ENCODE measurements at regions not wholly inside any gene's neighbourhood (a gene's known extent, or its start where the extent isn't known, plus 50 kb on each side); places are given as distances from the start of the nearest gene placed in this dataset.

DNA sequence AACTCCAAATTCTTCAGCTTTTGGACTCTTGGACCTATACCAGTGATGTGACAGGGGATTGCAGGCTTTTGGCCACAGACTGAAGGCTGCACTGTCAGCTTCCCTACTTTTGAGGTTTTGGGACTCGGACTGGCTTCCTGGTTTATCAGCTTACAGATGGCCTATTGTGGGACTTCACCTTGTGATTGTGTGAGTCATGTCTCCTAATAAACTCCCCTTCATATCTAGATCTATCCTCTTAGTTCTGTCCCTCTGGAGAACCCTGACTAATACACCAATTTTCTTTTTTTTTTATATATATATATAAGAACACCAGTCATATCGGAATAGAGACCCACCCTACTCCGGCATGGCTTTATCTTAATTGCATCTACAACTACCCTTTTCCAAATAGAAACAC, 166.8 kb downstream of the ETV1 start:
- DNase-seq = no peak

- DNase-seq = no peak
These were observed 162.7 kb downstream of the ETV1 start for GRCh38 chr7:13826752-13827151.

DNA sequence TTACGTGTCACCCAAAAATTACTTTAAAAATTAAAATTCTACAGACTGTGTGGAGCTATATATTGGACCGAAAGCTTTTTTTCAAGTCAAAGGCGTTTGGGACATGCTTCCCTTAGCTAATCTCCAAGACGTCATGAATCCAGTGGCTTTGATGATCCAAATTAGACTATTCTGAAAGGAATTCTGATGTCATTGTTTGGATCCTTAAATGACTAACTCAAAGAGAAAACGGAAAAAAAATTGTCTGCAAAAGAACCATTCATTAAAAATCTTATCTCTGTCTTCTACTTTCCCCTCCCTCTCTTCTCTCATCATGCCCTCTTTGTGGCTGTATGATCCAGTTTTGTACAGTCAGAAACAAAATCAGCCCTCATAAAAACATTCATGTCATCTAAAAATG, 161.8 kb downstream of the ETV1 start:
- no peak for DNase-seq

GRCh38 chr7:13829231-13829630, 160.2 kb downstream of the ETV1 start:
- DNase-seq = no peak

DNA sequence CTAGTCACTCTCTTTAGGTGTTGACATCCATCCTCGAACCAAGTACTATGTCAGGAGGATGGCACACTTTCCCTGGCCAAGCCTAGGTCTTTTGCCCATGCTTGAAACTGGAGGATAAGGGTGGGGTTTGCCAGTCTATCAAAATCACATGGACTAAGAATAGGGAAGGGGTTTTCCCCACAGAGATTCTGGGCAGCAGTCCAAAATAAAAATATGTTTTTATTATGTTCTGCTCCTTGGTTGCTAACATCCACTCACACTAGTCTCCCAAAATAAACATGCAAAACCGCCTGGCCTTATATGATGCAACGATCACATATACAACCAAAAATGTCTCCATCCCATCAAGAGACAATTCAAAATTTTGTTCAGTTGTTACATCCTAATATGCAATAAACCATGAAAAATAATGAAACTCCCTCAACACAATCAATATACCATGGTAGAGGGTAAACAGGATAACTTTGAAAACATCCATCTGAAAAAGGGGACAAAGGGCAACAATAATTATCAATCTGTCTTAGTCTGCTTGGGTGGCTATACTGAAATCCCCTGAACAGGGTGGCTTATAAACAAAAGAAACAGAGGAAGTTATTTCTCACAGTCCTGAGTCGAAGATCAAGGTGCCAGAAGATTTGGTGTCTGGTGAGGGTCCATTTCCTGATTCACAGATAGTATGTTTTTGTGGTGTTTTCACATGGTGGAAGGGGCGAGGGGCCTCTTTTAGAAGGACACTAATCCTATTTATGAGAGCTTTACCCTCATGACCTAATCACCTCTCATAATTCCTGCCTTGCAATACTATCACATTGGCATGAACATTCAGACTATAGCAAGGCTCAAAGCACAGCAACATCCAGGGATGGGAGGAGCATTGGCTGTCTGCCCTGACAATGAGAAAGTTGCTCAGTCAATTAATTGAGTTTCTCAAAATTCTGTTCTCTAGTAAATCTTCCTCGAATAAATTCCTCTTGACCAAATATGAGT, 159.3 kb downstream of the ETV1 start:
- no peak for DNase-seq

- no peak for DNase-seq
These were observed 157.1 kb downstream of the ETV1 start for GRCh38 chr7:13832346-13832745.

DNA sequence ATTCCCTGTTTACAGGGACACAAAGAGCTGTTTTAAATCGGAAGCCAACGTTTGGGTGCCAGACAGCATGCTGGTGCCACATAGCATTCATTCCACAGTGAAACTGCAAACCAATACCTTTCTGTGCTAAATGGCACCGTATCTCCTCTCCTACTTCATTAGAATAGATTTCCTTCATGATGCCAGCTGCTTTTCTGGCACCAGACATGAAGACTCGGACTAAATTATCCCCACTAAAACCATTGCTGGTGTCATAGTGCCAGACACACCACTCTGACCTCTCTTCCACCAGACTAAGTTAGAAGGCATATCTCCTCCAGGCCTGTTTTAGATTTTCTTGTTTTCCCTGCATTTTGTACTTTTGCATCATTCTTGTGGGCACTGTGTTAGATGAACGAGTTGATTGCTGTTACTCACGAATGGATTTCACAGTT, 155.1 kb downstream of the ETV1 start:
- DNase-seq = no peak

DNA sequence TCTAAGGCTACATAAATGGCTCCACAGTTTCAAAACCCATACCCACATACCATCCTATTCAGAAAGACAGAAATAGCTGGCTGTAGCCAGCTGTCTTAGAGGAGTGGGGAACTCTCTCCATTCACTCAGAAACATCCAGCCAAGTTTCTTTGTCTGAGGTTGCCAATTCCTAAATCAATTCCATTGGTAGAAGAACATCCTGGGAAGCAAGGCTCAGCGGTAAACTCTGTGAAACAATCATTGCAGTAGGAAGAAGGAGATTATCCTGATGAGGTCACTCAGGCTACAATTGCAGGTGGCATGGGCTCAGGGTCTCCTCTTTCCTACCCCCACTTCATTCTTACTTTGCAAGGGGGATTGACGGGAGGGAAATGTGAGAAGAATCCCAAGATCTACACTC, 154.0 kb downstream of the ETV1 start:
- DNase-seq = no peak

- no peak for DNase-seq
These were observed 150.4 kb downstream of the ETV1 start for GRCh38 chr7:13839063-13839462.

All from NCI-H510A (cell line).